ENCODE measurements at regions not wholly inside any gene's neighbourhood (a gene's known extent, or its start where the extent isn't known, plus 50 kb on each side); places are given as distances from the start of the nearest gene placed in this dataset.

GRCh38 chr3:111335512-111336303 lies 206.3 kb upstream of the CD96 start:
- H3K4me3 ChIP-seq (ENCODE audit: low read length in 3 of 3), result no peak overlapping the region

GRCh38 chr3:111336511-111336910 lies 205.5 kb upstream of the CD96 start:
- Histone ChIP-seq H3K4me1 (ENCODE audit: control insufficient read depth in 2 of 3, insufficient read depth in 2 of 3, low read depth in 1 of 3, low read length in 3 of 3) (no peaks in the 10 kb centered on the region), H3K9ac (ENCODE audit: low read length in 3 of 3) (no peak overlapping the region), H3K9me3 (ENCODE audit: control insufficient read depth in 2 of 3, insufficient read depth in 1 of 3, low read length in 3 of 3) (no peaks in the 10 kb centered on the region), H3K27ac (ENCODE audit: low read depth in 2 of 2, low read length in 2 of 2) (no peak overlapping the region), H3K4me3 (ENCODE audit: low read length in 3 of 3) (no peak overlapping the region), H3K36me3 (ENCODE audit: control insufficient read depth in 2 of 3, insufficient read depth in 3 of 3, low read length in 3 of 3) (no peaks in the 10 kb centered on the region), H3K27me3 (ENCODE audit: control insufficient read depth, insufficient read depth, low read length) (no peaks in the 10 kb centered on the region)
- DNase-seq (no peak), FAIRE-seq (no peak)
- intact Hi-C loops (cut with DNase I), result no loop called here
- TF ChIP-seq, protein P1, sequence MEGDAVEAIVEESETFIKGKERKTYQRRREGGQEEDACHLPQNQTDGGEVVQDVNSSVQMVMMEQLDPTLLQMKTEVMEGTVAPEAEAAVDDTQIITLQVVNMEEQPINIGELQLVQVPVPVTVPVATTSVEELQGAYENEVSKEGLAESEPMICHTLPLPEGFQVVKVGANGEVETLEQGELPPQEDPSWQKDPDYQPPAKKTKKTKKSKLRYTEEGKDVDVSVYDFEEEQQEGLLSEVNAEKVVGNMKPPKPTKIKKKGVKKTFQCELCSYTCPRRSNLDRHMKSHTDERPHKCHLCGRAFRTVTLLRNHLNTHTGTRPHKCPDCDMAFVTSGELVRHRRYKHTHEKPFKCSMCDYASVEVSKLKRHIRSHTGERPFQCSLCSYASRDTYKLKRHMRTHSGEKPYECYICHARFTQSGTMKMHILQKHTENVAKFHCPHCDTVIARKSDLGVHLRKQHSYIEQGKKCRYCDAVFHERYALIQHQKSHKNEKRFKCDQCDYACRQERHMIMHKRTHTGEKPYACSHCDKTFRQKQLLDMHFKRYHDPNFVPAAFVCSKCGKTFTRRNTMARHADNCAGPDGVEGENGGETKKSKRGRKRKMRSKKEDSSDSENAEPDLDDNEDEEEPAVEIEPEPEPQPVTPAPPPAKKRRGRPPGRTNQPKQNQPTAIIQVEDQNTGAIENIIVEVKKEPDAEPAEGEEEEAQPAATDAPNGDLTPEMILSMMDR (IDR thresholded peaks at IDR 0.05; ENCODE audit: borderline replicate concordance, extremely low read depth, insufficient read depth), result no peak

More at GRCh38 chr3:111335512-111336303, 206.3 kb upstream of the CD96 start:
- FAIRE-seq (no peak), DNase-seq (no peak)
- Histone ChIP-seq H3K27me3 (ENCODE audit: control insufficient read depth, insufficient read depth, low read length) (no peaks in the 10 kb centered on the region), H3K27ac (ENCODE audit: low read depth in 2 of 2, low read length in 2 of 2) (no peak overlapping the region), H3K36me3 (ENCODE audit: control insufficient read depth in 2 of 3, insufficient read depth in 3 of 3, low read length in 3 of 3) (no peaks in the 10 kb centered on the region), H3K4me1 (ENCODE audit: control insufficient read depth in 2 of 3, insufficient read depth in 2 of 3, low read depth in 1 of 3, low read length in 3 of 3) (no peaks in the 10 kb centered on the region), H3K9me3 (ENCODE audit: control insufficient read depth in 2 of 3, insufficient read depth in 1 of 3, low read length in 3 of 3) (no peaks in the 10 kb centered on the region), H3K9ac (ENCODE audit: low read length in 3 of 3) (no peak overlapping the region)
- TF ChIP-seq, protein P1 (IDR thresholded peaks at IDR 0.05; ENCODE audit: borderline replicate concordance, extremely low read depth, insufficient read depth), result no peak
- intact Hi-C loops (cut with DNase I), result no loop called here

DNA sequence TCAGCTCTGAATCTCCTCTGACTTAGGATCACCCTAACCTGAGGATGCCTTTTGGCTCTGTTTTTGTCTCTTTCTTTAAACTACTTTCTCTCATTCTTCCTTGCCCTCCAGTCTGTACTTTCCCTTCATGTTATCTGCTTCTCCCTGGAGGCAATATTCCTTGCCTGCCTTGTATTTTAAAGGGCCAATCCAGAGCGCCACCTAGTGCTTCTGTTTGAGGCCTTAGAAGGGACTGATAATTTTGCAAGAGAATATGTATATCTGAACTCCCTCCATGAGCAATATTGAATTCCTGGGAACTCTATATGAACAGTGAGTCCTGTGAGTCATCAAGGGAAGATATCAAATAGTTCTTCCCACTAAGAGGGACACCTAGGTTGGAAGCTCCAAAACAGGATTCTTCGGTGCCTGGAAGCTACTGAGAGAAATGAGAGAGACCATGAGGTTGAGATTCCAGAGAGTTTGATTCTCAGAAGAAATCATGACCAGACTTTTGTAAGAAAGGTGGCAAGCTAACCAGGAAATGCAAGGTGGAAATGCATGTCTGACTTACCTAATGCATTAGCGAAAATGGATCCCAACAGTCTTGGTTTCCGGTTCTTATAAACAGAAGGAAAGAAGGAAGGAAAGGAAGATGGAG lies 203.8 kb upstream of the CD96 start:
- Histone ChIP-seq H3K36me3 (ENCODE audit: control insufficient read depth in 2 of 3, insufficient read depth in 3 of 3, low read length in 3 of 3) (no peaks in the 10 kb centered on the region), H3K9me3 (ENCODE audit: control insufficient read depth in 2 of 3, insufficient read depth in 1 of 3, low read length in 3 of 3) (no peaks in the 10 kb centered on the region), H3K27ac (ENCODE audit: low read depth in 2 of 2, low read length in 2 of 2) (no peak overlapping the region), H3K9ac (ENCODE audit: low read length in 3 of 3) (no peak overlapping the region), H3K4me1 (ENCODE audit: control insufficient read depth in 2 of 3, insufficient read depth in 2 of 3, low read depth in 1 of 3, low read length in 3 of 3) (no peaks in the 10 kb centered on the region), H3K4me3 (ENCODE audit: low read length in 3 of 3) (no peak overlapping the region), H3K27me3 (ENCODE audit: control insufficient read depth, insufficient read depth, low read length) (no peaks in the 10 kb centered on the region)
- intact Hi-C loops (cut with DNase I), result no loop called here
- no peak for FAIRE-seq
- DNase-seq, result peak in 3 of 5 donors; percentile 40 to 69 (median 52)
- TF ChIP-seq, protein P1 (IDR thresholded peaks at IDR 0.05; ENCODE audit: borderline replicate concordance, extremely low read depth, insufficient read depth), result peak; percentile 32

Data from kidney (tissue), 13 donors.